Chondrocyte (in vitro differentiated cells): ENCODE measurements at regions not wholly inside any gene's neighbourhood (a gene's known extent, or its start where the extent isn't known, plus 50 kb on each side); places are given as distances from the start of the nearest gene placed in this dataset.
"Not testable (repeated sequence)": the region's sequence is repeated elsewhere in the genome, so short reads cannot be mapped to it uniquely, and the experiment has no call there.

Experiments used
- DNase-seq: peaks from one replicate; pipeline ENCODE4 v3.0.0; 2021; ENCODE audit warnings: mixed read lengths, low spot score
- H3K27ac Mint-ChIP-seq: one replicate; pipeline ENCODE4 v1.8.0; 2021; ENCODE audit warnings: mild to moderate bottlenecking, moderate library complexity, mixed read lengths; ENCODE audit not compliant: unreplicated experiment
- H3K27me3 Mint-ChIP-seq: 2 replicates; pipeline ENCODE4 v1.8.0; 2021; ENCODE audit warnings: low read depth, mixed read lengths
- H3K36me3 Mint-ChIP-seq: 2 replicates; pipeline ENCODE4 v1.8.0; 2021; ENCODE audit warnings: low read depth, mixed read lengths
- H3K4me1 Mint-ChIP-seq: 2 replicates; pipeline ENCODE4 v1.8.0; 2021; ENCODE audit warnings: low read depth, mild to moderate bottlenecking, mixed read lengths
- H3K4me3 Mint-ChIP-seq: one replicate; pipeline ENCODE4 v1.8.0; 2021; ENCODE audit warnings: mild to moderate bottlenecking, moderate library complexity, mixed read lengths; ENCODE audit not compliant: unreplicated experiment
- H3K9me3 Mint-ChIP-seq: 2 replicates; pipeline ENCODE4 v1.8.0; 2021; ENCODE audit warnings: low read depth, mixed read lengths
- TF ChIP-seq, protein P1 (sequence below): fragments of 200-600 bp; sonication (generic); IDR thresholded peaks from 2 replicates; pipeline ENCODE4 v1.5.0; 2021; ENCODE audit warnings: antibody characterized with exemption, mild to moderate bottlenecking, moderate library complexity

DNA sequence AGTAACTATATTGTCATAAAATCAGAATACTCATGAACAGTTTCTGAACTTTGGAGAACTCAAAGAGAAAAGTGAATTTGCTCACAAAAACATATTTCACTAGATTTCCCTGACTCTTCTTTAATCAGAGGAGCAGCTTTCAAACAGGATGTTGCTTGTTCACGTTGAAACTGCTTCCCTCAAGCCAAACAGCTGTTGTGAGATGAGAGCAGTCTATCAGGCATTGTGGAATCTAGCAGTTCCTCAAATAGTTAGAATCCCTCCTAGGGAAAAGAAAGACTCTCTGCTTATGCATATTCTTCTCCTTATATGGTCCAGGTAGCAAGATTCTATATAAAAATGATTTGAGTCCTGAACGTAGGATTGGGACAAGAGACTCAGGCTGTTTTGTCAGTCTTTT lies 1012.1 kb downstream of the FAM133A start:
- Mint-ChIP-seq H3K4me1 (no peaks in the 10 kb centered on the region), H3K4me3 (no peak overlapping the region), H3K27me3 (no peaks in the 10 kb centered on the region), H3K9me3 (peaks cover 4% of the 10 kb centered on the region), H3K27ac (no peak overlapping the region), H3K36me3 (no peaks in the 10 kb centered on the region)
- TF ChIP-seq, protein P1, sequence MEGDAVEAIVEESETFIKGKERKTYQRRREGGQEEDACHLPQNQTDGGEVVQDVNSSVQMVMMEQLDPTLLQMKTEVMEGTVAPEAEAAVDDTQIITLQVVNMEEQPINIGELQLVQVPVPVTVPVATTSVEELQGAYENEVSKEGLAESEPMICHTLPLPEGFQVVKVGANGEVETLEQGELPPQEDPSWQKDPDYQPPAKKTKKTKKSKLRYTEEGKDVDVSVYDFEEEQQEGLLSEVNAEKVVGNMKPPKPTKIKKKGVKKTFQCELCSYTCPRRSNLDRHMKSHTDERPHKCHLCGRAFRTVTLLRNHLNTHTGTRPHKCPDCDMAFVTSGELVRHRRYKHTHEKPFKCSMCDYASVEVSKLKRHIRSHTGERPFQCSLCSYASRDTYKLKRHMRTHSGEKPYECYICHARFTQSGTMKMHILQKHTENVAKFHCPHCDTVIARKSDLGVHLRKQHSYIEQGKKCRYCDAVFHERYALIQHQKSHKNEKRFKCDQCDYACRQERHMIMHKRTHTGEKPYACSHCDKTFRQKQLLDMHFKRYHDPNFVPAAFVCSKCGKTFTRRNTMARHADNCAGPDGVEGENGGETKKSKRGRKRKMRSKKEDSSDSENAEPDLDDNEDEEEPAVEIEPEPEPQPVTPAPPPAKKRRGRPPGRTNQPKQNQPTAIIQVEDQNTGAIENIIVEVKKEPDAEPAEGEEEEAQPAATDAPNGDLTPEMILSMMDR: no peak
- no peak for DNase-seq

GRCh38 chrX:94695910-94696309 lies 1021.9 kb downstream of the FAM133A start:
- TF ChIP-seq, protein P1: no peak
- no peak for DNase-seq
- Mint-ChIP-seq H3K27ac (no peak overlapping the region), H3K4me1 (no peaks in the 10 kb centered on the region), H3K27me3 (peaks cover 8% of the 10 kb centered on the region), H3K9me3 (peaks cover 9% of the 10 kb centered on the region), H3K36me3 (no peaks in the 10 kb centered on the region), H3K4me3 (no peak overlapping the region)

DNA sequence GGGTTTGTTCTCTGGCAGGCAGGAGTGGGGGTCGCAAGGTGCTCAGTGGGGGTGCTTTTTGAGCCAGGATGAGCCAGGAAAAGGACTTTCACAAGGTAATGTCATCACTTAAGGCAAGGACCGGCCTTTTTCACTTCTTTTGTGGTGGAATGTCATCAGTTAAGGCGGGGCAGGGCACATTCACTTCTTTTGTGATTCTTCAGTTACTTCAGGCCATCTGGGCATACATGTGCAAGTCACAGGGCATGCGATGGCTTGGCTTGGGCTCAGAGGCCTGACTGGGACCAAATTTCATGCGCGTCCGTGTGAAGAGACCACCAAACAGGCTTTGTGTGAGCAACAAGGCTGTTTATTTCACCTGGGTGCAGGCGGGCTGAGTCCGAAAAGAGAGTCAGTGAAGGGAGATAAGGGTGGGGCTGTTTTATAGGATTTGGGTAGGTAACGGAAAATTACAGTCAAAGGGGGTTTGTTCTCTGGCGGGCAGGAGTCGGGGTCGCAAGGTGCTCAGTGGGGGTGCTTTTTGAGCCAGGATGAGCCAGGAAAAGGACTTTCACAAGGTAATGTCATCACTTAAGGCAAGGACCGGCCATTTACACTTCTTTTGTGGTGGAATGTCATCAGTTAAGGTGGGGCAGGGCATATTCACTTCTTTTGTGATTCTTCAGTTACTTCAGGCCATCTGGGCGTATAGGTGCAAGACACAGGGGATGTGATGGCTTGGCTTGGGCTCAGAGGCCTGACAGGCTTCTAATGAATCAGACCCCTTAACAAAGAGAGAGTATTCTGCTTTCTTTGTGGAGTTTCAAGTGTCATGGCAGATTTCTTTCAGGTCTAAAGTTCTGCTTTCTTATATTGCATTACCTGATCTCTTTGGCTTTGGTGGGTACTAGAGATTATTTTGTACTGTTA lies 1030.6 kb downstream of the FAM133A start:
- H3K27ac Mint-ChIP-seq, H3K4me3 Mint-ChIP-seq, DNase-seq, H3K9me3 Mint-ChIP-seq, H3K36me3 Mint-ChIP-seq, H3K4me1 Mint-ChIP-seq: not testable (repeated sequence)
- peaks cover 39% of the 10 kb centered on the region for H3K27me3 Mint-ChIP-seq

DNA sequence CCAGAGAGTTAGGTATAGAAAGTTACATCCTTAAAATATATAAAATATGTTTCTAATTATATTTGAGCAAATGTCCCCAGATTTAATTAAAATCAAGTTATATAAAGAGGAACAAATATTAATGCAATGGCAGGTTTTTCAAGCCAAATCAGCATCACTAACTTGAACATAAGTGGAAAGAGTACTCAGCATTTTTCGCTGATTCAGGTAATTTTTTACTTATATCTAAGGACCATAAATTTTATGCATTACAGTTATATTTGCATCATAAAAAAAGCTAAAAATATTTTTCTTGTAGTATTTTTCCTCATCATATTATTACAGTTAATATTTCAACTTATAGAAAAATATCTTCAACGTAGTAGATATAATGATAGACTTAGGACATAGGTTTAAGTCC lies 1047.4 kb downstream of the FAM133A start:
- no peaks in the 10 kb centered on the region for H3K27me3 Mint-ChIP-seq
- H3K4me1 Mint-ChIP-seq: no peaks in the 10 kb centered on the region
- TF ChIP-seq, protein P1: no peak
- DNase-seq: no peak
- no peak overlapping the region for H3K27ac Mint-ChIP-seq
- H3K9me3 Mint-ChIP-seq: no peaks in the 10 kb centered on the region
- H3K36me3 Mint-ChIP-seq: no peaks in the 10 kb centered on the region
- no peak overlapping the region for H3K4me3 Mint-ChIP-seq

DNA sequence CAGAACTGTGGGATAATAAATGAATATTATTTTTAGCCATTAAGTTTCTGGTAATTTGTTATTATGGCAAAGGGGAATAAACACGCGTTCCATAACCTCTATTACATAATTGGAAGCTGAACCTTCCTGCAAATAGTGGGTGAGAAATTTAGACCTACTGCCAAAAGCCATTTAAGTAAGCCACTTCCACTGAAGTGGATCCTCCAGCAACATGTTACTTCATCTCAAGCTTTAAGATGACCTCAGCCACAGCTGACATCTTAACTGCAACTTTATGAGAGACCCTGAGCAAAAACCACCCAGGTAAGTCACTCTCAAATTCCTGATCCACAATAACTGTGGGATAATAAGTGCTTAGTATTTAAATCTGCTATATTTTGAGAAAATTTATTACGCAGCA lies 1048.6 kb downstream of the FAM133A start:
- DNase-seq: no peak
- TF ChIP-seq, protein P1: no peak
- H3K4me3 Mint-ChIP-seq: no peak overlapping the region
- H3K9me3 Mint-ChIP-seq: no peaks in the 10 kb centered on the region
- H3K27me3 Mint-ChIP-seq: no peaks in the 10 kb centered on the region
- H3K36me3 Mint-ChIP-seq: no peaks in the 10 kb centered on the region
- H3K27ac Mint-ChIP-seq: no peak overlapping the region
- H3K4me1 Mint-ChIP-seq: no peaks in the 10 kb centered on the region

DNA sequence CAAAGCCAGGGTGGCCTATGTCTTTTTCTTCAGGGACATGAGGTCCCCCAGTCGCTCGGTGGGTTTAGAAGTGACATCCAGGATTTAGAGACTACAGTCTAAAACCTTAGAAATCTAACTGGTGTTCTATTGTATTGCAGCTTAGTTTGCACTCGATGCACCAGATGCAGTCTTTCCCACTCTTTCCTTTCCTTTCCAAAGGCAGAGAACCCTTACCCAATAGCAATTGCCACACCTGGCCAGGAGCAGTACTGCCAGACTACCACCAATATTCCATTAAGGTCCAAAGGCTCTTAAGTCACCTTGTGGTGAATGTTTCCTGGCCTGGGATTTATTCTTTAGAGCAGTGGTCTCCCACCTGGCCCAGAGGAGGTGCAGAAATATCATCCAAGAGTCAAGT lies 1068.8 kb downstream of the FAM133A start:
- no peaks in the 10 kb centered on the region for H3K9me3 Mint-ChIP-seq
- TF ChIP-seq, protein P1: no peak
- no peaks in the 10 kb centered on the region for H3K4me1 Mint-ChIP-seq
- H3K36me3 Mint-ChIP-seq: no peaks in the 10 kb centered on the region
- no peak overlapping the region for H3K27ac Mint-ChIP-seq
- H3K27me3 Mint-ChIP-seq: no peaks in the 10 kb centered on the region
- DNase-seq: no peak
- no peak overlapping the region for H3K4me3 Mint-ChIP-seq
